AG04449 (cell line): ENCODE measurements at regions not wholly inside any gene's neighbourhood (a gene's known extent, or its start where the extent isn't known, plus 50 kb on each side); places are given as distances from the start of the nearest gene placed in this dataset.
"Not testable (repeated sequence)": the region's sequence is repeated elsewhere in the genome, so short reads cannot be mapped to it uniquely, and the experiment has no call there.

Source experiments
- CTCF ChIA-PET: fragments of 350-600 bp; formaldehyde crosslinking; extraction: SDS; loops from one replicate; lab custom pipeline; 2021; ENCODE audit warnings: antibody characterized with exemption; lab: Yijun Ruan, JAX
- POLR2A ChIA-PET: fragments of 400-600, 350-600 bp; formaldehyde crosslinking; extraction: SDS; loops from one replicate; lab custom pipeline; 2020; ENCODE audit warnings: antibody characterized with exemption, inconsistent platforms; lab: Yijun Ruan, JAX
- DNase-seq: peaks from one replicate; pipeline ENCODE4 v3.0.0-alpha.2; 2010; ENCODE audit warnings: low read depth, low spot score
- H3K4me3 ChIP-seq: 2 replicates; pipeline ENCODE4 v1.5.1; 2011; ENCODE audit warnings: low read depth, mild to moderate bottlenecking, control low read depth, low read length
- TF ChIP-seq, protein P1 (sequence below): IDR thresholded peaks from one replicate; pipeline ENCODE4 v1.5.1; 2011; ENCODE audit warnings: mild to moderate bottlenecking, moderate library complexity, low read length, control low read depth, inconsistent platforms; ENCODE audit not compliant: insufficient read depth; ENCODE audit errors: missing control alignments

GRCh38 chr4:128424527-128425497, 137.2 kb upstream of the PGRMC2 start:
- no peak overlapping the region for H3K4me3 ChIP-seq
- ChIA-PET CTCF (interaction anchor here (0.8 to 1.6 kb wide), 4 partner anchors 19 to 233 kb away, joined by 3 to 6 read pairs (median 4); no protein-coding TSS in a partner anchor), POLR2A (no interaction called here)
- no peak for DNase-seq
- TF ChIP-seq, protein P1, sequence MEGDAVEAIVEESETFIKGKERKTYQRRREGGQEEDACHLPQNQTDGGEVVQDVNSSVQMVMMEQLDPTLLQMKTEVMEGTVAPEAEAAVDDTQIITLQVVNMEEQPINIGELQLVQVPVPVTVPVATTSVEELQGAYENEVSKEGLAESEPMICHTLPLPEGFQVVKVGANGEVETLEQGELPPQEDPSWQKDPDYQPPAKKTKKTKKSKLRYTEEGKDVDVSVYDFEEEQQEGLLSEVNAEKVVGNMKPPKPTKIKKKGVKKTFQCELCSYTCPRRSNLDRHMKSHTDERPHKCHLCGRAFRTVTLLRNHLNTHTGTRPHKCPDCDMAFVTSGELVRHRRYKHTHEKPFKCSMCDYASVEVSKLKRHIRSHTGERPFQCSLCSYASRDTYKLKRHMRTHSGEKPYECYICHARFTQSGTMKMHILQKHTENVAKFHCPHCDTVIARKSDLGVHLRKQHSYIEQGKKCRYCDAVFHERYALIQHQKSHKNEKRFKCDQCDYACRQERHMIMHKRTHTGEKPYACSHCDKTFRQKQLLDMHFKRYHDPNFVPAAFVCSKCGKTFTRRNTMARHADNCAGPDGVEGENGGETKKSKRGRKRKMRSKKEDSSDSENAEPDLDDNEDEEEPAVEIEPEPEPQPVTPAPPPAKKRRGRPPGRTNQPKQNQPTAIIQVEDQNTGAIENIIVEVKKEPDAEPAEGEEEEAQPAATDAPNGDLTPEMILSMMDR = no peak

DNA sequence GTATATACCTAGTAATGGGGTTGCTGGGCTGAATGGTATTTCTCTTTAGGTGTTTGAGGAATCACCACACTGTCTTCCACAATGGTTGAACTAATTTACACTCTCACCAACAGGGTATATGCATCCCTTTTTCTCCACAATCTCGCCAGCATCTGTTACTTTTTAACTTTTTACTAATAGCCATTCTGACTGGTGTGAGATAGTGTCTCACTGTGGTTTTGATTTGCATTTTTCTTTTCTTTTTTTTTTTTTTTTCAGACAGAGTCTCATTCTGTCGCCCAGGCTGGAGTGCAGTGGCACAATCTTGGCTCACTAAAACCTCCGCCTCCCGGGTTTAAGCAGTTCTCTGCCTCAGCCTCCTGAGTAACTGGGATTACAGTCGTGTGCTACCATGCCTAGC, 134.7 kb upstream of the PGRMC2 start:
- H3K4me3 ChIP-seq, POLR2A ChIA-PET, DNase-seq: not testable (repeated sequence)
- CTCF ChIA-PET = interaction anchor here (1.0 kb wide), 1 partner anchor 153 kb away, joined by 5 read pairs; no protein-coding TSS in a partner anchor

- ChIA-PET CTCF (interaction anchor here (0.8 to 1.8 kb wide), 3 partner anchors 10 to 37 kb away, joined by 3 to 8 read pairs (median 3); no protein-coding TSS in a partner anchor), POLR2A (no interaction called here)
- no peak overlapping the region for H3K4me3 ChIP-seq
- TF ChIP-seq, protein P1 = no peak
- no peak for DNase-seq
These were observed 129.3 kb upstream of the PGRMC2 start for GRCh38 chr4:128416921-128417320.

DNA sequence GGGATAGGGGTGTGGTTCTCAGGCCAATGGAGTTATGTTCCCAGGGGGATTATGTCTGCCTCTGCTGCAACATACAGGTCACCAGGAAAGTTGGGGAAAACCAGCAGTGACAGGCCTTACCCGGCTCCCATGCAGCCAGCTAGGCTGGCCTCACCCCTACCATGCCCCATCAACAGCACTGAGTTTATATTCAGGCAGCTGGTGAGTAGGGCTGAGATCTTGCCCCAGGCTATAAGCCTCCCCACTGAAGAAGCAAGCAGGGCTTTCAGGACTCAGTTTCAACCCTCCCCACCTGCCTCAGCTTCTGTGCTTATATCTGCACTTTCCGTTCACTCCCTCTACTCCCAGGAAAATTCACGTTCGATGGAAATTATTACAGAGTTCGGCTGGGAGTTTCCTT, 122.4 kb upstream of the PGRMC2 start:
- no peak for DNase-seq
- H3K4me3 ChIP-seq = no peak overlapping the region
- POLR2A ChIA-PET = no interaction called here
- TF ChIP-seq, protein P1 = no peak
- CTCF ChIA-PET = no interaction called here

GRCh38 chr4:128403586-128403985, 116.0 kb upstream of the PGRMC2 start:
- TF ChIP-seq, protein P1 = no peak

GRCh38 chr4:128394778-128395177, 107.2 kb upstream of the PGRMC2 start:
- no peak for DNase-seq
- POLR2A ChIA-PET = interaction anchor here (0.7 kb wide), 1 partner anchor 10 kb away, joined by 4 read pairs; no protein-coding TSS in a partner anchor
- no peak overlapping the region for H3K4me3 ChIP-seq
- CTCF ChIA-PET = interaction anchor here (1.2 to 2.2 kb wide), 3 partner anchors 31 to 469 kb away, joined by 4 to 6 read pairs (median 5); no protein-coding TSS in a partner anchor
- TF ChIP-seq, protein P1 = no peak

More at GRCh38 chr4:128403586-128403985, 116.0 kb upstream of the PGRMC2 start:
- ChIA-PET POLR2A (no interaction called here), CTCF (interaction anchor here (0.9 kb wide), 1 partner anchor 10 kb away, joined by 3 read pairs; no protein-coding TSS in a partner anchor)
- H3K4me3 ChIP-seq = no peak overlapping the region
- DNase-seq = no peak
